Karpas-422 (cell line): ENCODE measurements at regions not wholly inside any gene's neighbourhood (a gene's known extent, or its start where the extent isn't known, plus 50 kb on each side); places are given as distances from the start of the nearest gene placed in this dataset.

ENCODE experiments used
- DNase-seq: peaks from one replicate; pipeline ENCODE4 v3.0.0-alpha.2; 2015
- H2AFZ ChIP-seq: fragments of 200-600 bp; sonication (generic); 2 replicates; pipeline ENCODE4 v1.6.1; 2014; ENCODE audit warnings: antibody characterized with exemption, low read length, mixed read lengths
- H3K27ac ChIP-seq: fragments of 200-600 bp; sonication (generic); 2 replicates; pipeline ENCODE4 v1.5.1; 2014; ENCODE audit warnings: mild to moderate bottlenecking, low read length, moderate library complexity
- H3K27me3 ChIP-seq: fragments of 200-600 bp; sonication (generic); 2 replicates; pipeline ENCODE4 v1.6.1; 2014; ENCODE audit warnings: low read length, mixed read lengths
- H3K36me3 ChIP-seq: fragments of 200-600 bp; sonication (generic); 2 replicates; pipeline ENCODE4 v1.6.1; 2014; ENCODE audit warnings: low read length, mixed read lengths; ENCODE audit not compliant: insufficient read depth
- H3K4me1 ChIP-seq: fragments of 200-600 bp; sonication (generic); 2 replicates; pipeline ENCODE4 v1.6.1; 2014; ENCODE audit warnings: mild to moderate bottlenecking, low read length, mixed read lengths
- H3K4me2 ChIP-seq: fragments of 200-600 bp; sonication (generic); 2 replicates; pipeline ENCODE4 v1.6.1; 2014; ENCODE audit warnings: low read length, low read depth, mild to moderate bottlenecking; ENCODE audit not compliant: poor library complexity, severe bottlenecking
- H3K4me3 ChIP-seq: fragments of 200-600 bp; sonication (generic); 2 replicates; pipeline ENCODE4 v1.5.1; 2014; ENCODE audit warnings: mild to moderate bottlenecking, antibody characterized with exemption, low read length, mixed read lengths
- H3K79me2 ChIP-seq: fragments of 200-600 bp; sonication (generic); 2 replicates; pipeline ENCODE4 v1.6.1; 2014; ENCODE audit warnings: mild to moderate bottlenecking, low read length, mixed read lengths
- H3K9ac ChIP-seq: fragments of 200-600 bp; sonication (generic); 2 replicates; pipeline ENCODE4 v1.6.0; 2014; ENCODE audit warnings: low read length
- H3K9me2 ChIP-seq: fragments of 200-600 bp; sonication (generic), shearing (Covaris generic); replicated peaks from 2 replicates; pipeline ENCODE4 v1.6.0; 2014; ENCODE audit warnings: mild to moderate bottlenecking, low read length, moderate library complexity; ENCODE audit not compliant: insufficient read depth
- H3K9me3 ChIP-seq: fragments of 300-700, 200-600 bp; sonication (generic); 2 replicates; pipeline ENCODE4 v1.6.1; 2014; ENCODE audit warnings: low read length, mixed read lengths
- H4K20me1 ChIP-seq: fragments of 200-600 bp; sonication (generic); 2 replicates; pipeline ENCODE4 v1.6.1; 2014; ENCODE audit warnings: mild to moderate bottlenecking, antibody characterized with exemption, low read length, low read depth; ENCODE audit not compliant: insufficient read depth

DNA sequence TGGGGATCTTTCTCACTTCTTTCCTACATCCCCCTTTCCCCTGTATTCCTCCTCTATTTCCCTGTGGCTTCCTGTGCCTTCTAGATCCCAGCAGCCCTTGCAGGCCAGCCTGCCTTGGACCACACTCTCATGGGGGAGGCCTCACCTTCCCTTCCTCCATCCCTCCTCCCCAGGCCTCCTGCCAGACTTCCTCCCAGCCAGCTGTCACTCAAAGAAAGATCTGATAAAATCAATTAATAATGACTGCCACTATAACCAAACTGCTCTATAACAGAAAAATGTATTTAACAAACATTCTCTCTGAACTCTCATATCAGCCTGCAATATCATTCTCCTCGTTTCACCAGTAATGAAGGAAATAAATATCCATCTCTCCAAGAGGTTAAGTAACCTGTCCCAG, 144.9 kb upstream of the SIX2 start:
- no peak for DNase-seq
- Histone ChIP-seq H3K27me3 (no peaks in the 10 kb centered on the region), H3K36me3 (peaks cover 12% of the 10 kb centered on the region; the same call in 1 of the 2 replicates), H2AFZ (peak overlapping the region; percentile 12; the same call in 1 of the 2 replicates), H3K9me3 (peaks cover 13% of the 10 kb centered on the region), H3K79me2 (no peaks in the 10 kb centered on the region), H3K4me3 (no peak overlapping the region), H3K27ac (peak overlapping the region; percentile 97), H3K9ac (no peak overlapping the region), H3K4me2 (no peak overlapping the region), H3K4me1 (peaks cover 75% of the 10 kb centered on the region), H4K20me1 (no peaks in the 10 kb centered on the region), H3K9me2 (no peaks in the 10 kb centered on the region)

- H3K9me3 ChIP-seq, result peaks cover 13% of the 10 kb centered on the region
- DNase-seq, result no peak
- H3K27ac ChIP-seq, result peak overlapping the region; percentile 97
- peak overlapping the region; percentile 58 for H3K9ac ChIP-seq
- peak overlapping the region; percentile 53 for H3K4me2 ChIP-seq
- peaks cover 71% of the 10 kb centered on the region for H3K4me1 ChIP-seq
- H3K9me2 ChIP-seq, result no peaks in the 10 kb centered on the region
- H4K20me1 ChIP-seq, result no peaks in the 10 kb centered on the region
- H3K79me2 ChIP-seq, result no peaks in the 10 kb centered on the region
- H3K36me3 ChIP-seq, result peaks cover 12% of the 10 kb centered on the region; the same call in 1 of the 2 replicates
- H3K4me3 ChIP-seq, result no peak overlapping the region
- no peaks in the 10 kb centered on the region for H3K27me3 ChIP-seq
- 0 out of 2 replicates have a peak overlapping the region, but pooled peaks have one; percentile 5 for H2AFZ ChIP-seq
Measured at GRCh38 chr2:45153121-45153520, 143.9 kb upstream of the SIX2 start.

DNA sequence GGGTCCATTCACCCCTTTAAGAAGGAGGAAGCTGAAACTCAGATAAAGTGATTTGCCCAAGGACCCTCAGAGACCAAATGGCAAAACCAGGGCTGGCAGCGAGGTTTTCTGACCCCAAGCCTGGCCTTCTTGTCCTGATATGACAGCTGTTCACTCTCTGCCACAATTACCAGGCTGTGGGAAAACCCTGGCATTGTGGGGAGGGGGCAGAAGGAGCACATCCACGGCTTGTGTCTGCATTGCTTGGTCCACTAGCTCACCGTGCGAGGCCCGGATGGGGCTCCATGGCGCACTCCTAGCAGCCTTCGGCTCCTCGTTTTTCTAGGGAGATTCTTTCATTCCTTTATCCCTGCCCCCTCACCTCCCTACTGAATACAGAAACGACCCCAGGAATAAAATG, 143.4 kb upstream of the SIX2 start:
- DNase-seq, result no peak
- H3K9me2 ChIP-seq, result no peaks in the 10 kb centered on the region
- peaks cover 13% of the 10 kb centered on the region for H3K9me3 ChIP-seq
- peak overlapping the region; percentile 69; the same call in 1 of the 2 replicates for H2AFZ ChIP-seq
- H3K27me3 ChIP-seq, result no peaks in the 10 kb centered on the region
- peak overlapping the region; percentile 20; the same call in 1 of the 2 replicates for H3K4me3 ChIP-seq
- H3K9ac ChIP-seq, result peak overlapping the region; percentile 58
- H4K20me1 ChIP-seq, result no peaks in the 10 kb centered on the region
- H3K36me3 ChIP-seq, result peaks cover 12% of the 10 kb centered on the region; the same call in 1 of the 2 replicates
- peak overlapping the region; percentile 97 for H3K27ac ChIP-seq
- peak overlapping the region; percentile 53 for H3K4me2 ChIP-seq
- H3K4me1 ChIP-seq, result peaks cover 67% of the 10 kb centered on the region
- H3K79me2 ChIP-seq, result no peaks in the 10 kb centered on the region

DNA sequence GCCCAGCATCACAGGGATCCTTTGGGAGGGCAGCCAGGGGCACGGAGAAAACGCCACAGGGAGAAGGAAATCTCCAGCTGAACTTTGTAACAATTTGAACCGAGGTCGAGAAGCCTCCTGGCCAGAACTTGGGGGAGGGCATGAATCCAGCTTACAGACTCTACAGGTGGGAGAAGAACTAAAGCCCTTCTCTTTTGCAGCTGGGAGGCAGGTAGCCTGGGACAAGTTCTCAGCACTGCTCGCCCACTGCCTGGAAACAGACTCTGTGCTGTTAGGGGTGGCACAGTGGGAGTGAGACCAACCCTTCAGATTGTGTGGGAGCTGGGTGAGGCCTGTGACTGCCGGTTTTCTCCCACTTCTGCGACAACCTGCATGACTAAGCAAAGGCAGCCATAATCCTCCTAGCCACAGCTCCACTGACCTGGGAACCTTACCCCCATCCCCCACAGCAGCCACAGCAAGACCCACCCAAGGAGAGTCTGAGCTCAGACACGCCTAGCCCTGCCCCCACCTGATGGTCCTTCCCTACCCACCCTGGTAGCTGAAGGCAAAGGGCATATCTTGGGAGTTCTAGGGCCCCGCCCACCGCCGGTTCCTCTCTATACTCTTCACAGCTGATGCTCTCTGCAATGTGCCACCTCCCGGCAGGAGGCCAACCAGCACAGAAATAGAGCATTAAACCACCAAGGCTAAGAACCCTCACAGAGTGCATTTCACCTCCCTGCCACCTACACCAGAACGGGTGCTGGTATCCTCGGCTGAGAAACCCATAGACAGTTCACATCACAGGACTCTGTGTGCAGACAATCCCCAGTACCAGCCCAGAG, 136.0 kb upstream of the SIX2 start:
- peaks cover 5% of the 10 kb centered on the region for H3K9me3 ChIP-seq
- H2AFZ ChIP-seq, result no peak overlapping the region
- H3K79me2 ChIP-seq, result no peaks in the 10 kb centered on the region
- H3K27ac ChIP-seq, result no peak overlapping the region
- H3K4me2 ChIP-seq, result no peak overlapping the region
- no peaks in the 10 kb centered on the region for H3K27me3 ChIP-seq
- peaks cover 2% of the 10 kb centered on the region; the same call in 1 of the 2 replicates for H3K36me3 ChIP-seq
- no peak overlapping the region for H3K9ac ChIP-seq
- DNase-seq, result peak; percentile 60
- no peaks in the 10 kb centered on the region for H4K20me1 ChIP-seq
- no peak overlapping the region for H3K4me3 ChIP-seq
- no peaks in the 10 kb centered on the region for H3K9me2 ChIP-seq
- peaks cover 24% of the 10 kb centered on the region for H3K4me1 ChIP-seq

DNA sequence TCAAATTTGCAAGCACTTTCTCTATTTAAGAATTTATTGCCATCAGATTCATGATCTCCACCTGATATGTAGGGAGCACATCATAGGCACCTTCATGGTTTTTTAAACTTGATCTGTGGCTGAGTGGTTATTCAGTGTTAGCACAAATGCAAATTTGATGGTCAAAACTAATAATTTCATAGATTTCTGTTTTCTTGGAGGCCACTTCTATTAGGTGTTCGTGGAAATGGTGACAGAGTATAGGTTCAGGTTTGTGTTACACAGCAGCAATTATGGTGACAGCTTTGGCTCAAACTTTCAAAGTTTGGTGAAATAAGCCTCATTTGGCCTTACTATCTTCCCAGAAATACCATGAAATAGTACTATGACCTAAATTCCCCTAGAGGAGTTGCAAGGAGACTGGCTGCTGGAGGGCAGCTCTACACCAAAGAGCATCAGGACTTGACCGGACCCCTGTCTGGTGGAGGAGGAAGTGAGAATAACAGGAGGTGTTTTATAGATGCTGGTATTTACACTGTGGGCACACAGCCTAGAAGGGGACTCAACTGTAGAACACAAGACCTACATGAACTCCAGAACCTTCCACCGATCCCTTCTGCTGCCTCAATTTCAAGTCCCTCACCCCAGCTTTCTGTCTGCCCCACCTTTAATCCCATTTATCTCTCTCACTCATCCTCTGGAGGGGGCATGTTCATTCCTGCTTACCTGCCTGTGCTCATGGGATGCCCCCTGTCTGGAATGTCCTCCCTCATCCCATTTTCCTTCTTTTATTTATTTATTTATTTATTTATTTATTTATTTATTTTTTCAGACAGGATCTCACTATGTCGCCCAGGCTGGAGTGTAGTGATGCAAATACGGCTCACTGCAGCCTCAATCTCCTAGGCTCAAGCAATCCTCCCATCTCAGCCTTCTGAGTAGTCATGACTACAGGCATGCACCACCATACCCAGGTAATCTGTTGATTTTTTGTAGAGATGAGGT, 132.9 kb upstream of the SIX2 start:
- H3K9me3 ChIP-seq, result no peaks in the 10 kb centered on the region
- no peaks in the 10 kb centered on the region for H3K79me2 ChIP-seq
- H3K27ac ChIP-seq, result peak overlapping the region; percentile 40
- no peaks in the 10 kb centered on the region for H4K20me1 ChIP-seq
- H2AFZ ChIP-seq, result no peak overlapping the region
- H3K4me3 ChIP-seq, result no peak overlapping the region
- H3K36me3 ChIP-seq, result no peaks in the 10 kb centered on the region
- H3K9me2 ChIP-seq, result no peaks in the 10 kb centered on the region
- peak overlapping the region; percentile 23 for H3K4me2 ChIP-seq
- DNase-seq, result peak; percentile 59
- H3K4me1 ChIP-seq, result peaks cover 46% of the 10 kb centered on the region
- no peak overlapping the region for H3K9ac ChIP-seq
- H3K27me3 ChIP-seq, result no peaks in the 10 kb centered on the region

GRCh38 chr2:45140675-45141074, 131.4 kb upstream of the SIX2 start:
- Histone ChIP-seq H4K20me1 (no peaks in the 10 kb centered on the region), H3K27ac (no peak overlapping the region), H3K4me1 (peaks cover 60% of the 10 kb centered on the region), H2AFZ (no peak overlapping the region), H3K79me2 (no peaks in the 10 kb centered on the region), H3K36me3 (no peaks in the 10 kb centered on the region), H3K9me2 (no peaks in the 10 kb centered on the region), H3K4me2 (no peak overlapping the region), H3K4me3 (no peak overlapping the region), H3K27me3 (no peaks in the 10 kb centered on the region), H3K9ac (no peak overlapping the region), H3K9me3 (no peaks in the 10 kb centered on the region)
- DNase-seq, result no peak

- peak overlapping the region; percentile 53 for H3K9ac ChIP-seq
- no peak overlapping the region for H3K4me3 ChIP-seq
- H3K9me3 ChIP-seq, result no peaks in the 10 kb centered on the region
- H2AFZ ChIP-seq, result 0 out of 2 replicates have a peak overlapping the region, but pooled peaks have one; percentile 44
- H3K9me2 ChIP-seq, result no peaks in the 10 kb centered on the region
- H3K4me1 ChIP-seq, result peaks cover 73% of the 10 kb centered on the region
- no peaks in the 10 kb centered on the region for H3K27me3 ChIP-seq
- H3K79me2 ChIP-seq, result no peaks in the 10 kb centered on the region
- no peaks in the 10 kb centered on the region for H3K36me3 ChIP-seq
- H4K20me1 ChIP-seq, result no peaks in the 10 kb centered on the region
- peak overlapping the region; percentile 46 for H3K4me2 ChIP-seq
- H3K27ac ChIP-seq, result peak overlapping the region; percentile 99
- DNase-seq, result no peak
Measured at GRCh38 chr2:45138904-45139303, 129.7 kb upstream of the SIX2 start.
